ENCODE measurements at regions not wholly inside any gene's neighbourhood (a gene's known extent, or its start where the extent isn't known, plus 50 kb on each side); places are given as distances from the start of the nearest gene placed in this dataset.

DNA sequence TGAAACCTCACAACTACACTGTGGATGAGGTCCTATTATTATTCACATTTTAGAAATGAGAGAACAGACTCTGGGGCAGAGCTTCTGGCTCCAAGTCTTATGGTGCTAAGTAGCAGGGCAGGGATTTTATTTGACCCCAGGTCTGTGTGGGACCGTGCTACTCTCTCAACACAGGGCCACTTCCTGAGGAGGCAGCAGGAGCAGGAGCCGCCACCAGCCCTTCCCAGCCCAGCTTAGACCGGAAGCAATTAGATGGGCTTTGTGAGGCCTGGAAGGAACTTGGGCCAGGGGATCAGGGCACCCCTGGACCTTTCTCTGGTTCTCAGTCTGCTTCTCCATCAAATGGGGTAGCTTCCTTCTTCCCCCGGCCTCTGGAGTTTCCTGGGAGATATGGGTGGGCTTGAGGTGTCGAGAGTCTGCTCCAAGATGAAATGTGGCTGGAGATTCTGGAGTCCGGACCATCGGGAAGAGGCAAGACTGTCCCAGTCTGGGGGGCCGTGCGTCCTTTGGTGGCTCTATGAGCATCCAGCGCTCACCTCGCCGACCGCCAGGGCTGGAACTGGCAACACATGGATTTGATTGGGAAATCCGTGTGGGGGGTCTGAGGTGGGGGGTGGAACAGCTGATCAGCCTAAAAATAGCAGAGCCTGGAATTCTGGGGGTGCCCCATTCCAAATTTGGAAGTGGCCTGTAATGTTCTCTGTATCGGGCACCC lies 136.8 kb downstream of the FOXD2 start (continued):
- TF ChIP-seq, protein P1, sequence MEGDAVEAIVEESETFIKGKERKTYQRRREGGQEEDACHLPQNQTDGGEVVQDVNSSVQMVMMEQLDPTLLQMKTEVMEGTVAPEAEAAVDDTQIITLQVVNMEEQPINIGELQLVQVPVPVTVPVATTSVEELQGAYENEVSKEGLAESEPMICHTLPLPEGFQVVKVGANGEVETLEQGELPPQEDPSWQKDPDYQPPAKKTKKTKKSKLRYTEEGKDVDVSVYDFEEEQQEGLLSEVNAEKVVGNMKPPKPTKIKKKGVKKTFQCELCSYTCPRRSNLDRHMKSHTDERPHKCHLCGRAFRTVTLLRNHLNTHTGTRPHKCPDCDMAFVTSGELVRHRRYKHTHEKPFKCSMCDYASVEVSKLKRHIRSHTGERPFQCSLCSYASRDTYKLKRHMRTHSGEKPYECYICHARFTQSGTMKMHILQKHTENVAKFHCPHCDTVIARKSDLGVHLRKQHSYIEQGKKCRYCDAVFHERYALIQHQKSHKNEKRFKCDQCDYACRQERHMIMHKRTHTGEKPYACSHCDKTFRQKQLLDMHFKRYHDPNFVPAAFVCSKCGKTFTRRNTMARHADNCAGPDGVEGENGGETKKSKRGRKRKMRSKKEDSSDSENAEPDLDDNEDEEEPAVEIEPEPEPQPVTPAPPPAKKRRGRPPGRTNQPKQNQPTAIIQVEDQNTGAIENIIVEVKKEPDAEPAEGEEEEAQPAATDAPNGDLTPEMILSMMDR (conservative IDR thresholded peaks at IDR 0.05; ENCODE audit: low read depth in 2 of 2) = no peak

DNA sequence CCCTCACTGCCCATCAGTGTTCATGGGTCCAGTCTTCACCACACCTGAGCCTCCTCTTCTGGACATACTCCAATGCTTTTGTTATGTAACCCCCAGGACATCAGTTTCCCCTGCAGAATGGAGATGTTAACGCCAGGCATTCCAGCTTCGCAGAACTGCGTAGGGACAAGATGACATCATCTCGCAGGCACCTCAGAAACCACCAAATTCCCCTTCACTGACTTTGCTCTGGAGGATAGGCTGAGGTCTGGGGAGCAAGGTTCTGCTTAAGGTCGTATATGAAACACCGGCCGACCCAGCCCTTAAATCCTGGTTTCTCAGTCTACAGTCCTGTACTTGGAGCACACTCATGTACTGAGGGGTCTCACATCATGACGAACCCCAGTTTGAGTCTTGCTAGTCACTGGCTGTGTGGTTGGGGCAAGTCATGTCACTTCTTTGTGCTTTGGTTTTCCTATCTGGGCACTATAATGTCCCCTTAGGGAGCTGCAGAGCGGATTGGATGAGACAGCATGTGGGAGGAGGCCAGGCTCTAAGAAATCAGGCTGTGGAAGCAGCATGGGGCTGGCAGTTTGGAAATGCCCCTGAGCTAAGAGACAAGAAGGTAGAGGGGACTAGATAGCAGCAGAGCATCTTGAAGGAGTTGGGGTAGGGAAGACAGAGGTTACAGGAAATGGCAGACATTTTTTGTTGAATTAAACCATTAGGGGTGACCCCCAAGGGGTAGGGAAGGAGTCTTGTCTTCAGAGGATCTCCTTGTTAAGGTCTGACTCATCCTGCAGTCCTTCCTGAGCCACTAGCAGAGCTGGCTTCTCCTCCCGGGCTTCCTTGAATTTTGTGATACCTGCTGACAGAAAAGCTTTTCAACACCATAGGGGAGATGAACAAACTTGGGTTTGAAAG lies 138.3 kb downstream of the FOXD2 start:
- peaks cover 31% of the 10 kb centered on the region for H3K4me1 Mint-ChIP-seq
- ATAC-seq (no peak), DNase-seq (ENCODE audit: low spot score) (no peak)
- no peaks in the 10 kb centered on the region for H3F3A ChIP-seq (replicated peaks; ENCODE audit: low read depth)
- H3K27ac Mint-ChIP-seq = no peak overlapping the region
- no peak overlapping the region for H3K27ac ChIP-seq (ENCODE audit: low read depth)
- H3K27me3 ChIP-seq (ENCODE audit: insufficient read depth) = no peaks in the 10 kb centered on the region
- H3K4me2 ChIP-seq = no peak overlapping the region
- H4K20me1 ChIP-seq (replicated peaks; ENCODE audit: insufficient read depth) = no peaks in the 10 kb centered on the region
- H3K9me3 Mint-ChIP-seq = no peaks in the 10 kb centered on the region; the same call in 2 of the 3 replicates
- no peak overlapping the region for H3K4me3 ChIP-seq
- no peak overlapping the region for H3K4me3 Mint-ChIP-seq
- H3K36me3 ChIP-seq (ENCODE audit: insufficient read depth) = no peaks in the 10 kb centered on the region
- H3K4me1 ChIP-seq (ENCODE audit: insufficient read depth) = peaks cover 9% of the 10 kb centered on the region; the same call in 1 of the 2 replicates
- peaks cover 18% of the 10 kb centered on the region for H3K27me3 Mint-ChIP-seq (ENCODE audit: insufficient read depth, low read depth, poor library complexity)
- no peaks in the 10 kb centered on the region for H3K36me3 Mint-ChIP-seq (ENCODE audit: low read depth)
- no peak overlapping the region for H2AFZ ChIP-seq
- no peaks in the 10 kb centered on the region for H3K79me2 ChIP-seq (replicated peaks; ENCODE audit: insufficient read depth)
- no peaks in the 10 kb centered on the region for H3K9me2 ChIP-seq (ENCODE audit: insufficient read depth)
- TF ChIP-seq, protein P2, sequence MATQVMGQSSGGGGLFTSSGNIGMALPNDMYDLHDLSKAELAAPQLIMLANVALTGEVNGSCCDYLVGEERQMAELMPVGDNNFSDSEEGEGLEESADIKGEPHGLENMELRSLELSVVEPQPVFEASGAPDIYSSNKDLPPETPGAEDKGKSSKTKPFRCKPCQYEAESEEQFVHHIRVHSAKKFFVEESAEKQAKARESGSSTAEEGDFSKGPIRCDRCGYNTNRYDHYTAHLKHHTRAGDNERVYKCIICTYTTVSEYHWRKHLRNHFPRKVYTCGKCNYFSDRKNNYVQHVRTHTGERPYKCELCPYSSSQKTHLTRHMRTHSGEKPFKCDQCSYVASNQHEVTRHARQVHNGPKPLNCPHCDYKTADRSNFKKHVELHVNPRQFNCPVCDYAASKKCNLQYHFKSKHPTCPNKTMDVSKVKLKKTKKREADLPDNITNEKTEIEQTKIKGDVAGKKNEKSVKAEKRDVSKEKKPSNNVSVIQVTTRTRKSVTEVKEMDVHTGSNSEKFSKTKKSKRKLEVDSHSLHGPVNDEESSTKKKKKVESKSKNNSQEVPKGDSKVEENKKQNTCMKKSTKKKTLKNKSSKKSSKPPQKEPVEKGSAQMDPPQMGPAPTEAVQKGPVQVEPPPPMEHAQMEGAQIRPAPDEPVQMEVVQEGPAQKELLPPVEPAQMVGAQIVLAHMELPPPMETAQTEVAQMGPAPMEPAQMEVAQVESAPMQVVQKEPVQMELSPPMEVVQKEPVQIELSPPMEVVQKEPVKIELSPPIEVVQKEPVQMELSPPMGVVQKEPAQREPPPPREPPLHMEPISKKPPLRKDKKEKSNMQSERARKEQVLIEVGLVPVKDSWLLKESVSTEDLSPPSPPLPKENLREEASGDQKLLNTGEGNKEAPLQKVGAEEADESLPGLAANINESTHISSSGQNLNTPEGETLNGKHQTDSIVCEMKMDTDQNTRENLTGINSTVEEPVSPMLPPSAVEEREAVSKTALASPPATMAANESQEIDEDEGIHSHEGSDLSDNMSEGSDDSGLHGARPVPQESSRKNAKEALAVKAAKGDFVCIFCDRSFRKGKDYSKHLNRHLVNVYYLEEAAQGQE (IDR thresholded peaks at IDR 0.05; ENCODE audit: unreplicated experiment) = no peak
- TF ChIP-seq, protein P1 (conservative IDR thresholded peaks at IDR 0.05; ENCODE audit: low read depth in 2 of 2) = no peak
- TF ChIP-seq EZH2phosphoT487 (IDR thresholded peaks at IDR 0.05; ENCODE audit: unreplicated experiment) (no peak), JUNB (IDR thresholded peaks at IDR 0.05; ENCODE audit: unreplicated experiment) (no peak), EZH2 (IDR thresholded peaks at IDR 0.05; ENCODE audit: low read depth, unreplicated experiment) (no peak), STAT1 (IDR thresholded peaks at IDR 0.05; ENCODE audit: unreplicated experiment) (no peak), NANOG (IDR thresholded peaks at IDR 0.05; ENCODE audit: borderline replicate concordance) (no peak), CREB1 (CRISPR knock-in tag; IDR thresholded peaks at IDR 0.05; ENCODE audit: low read depth) (no peak), ZNF331 (CRISPR knock-in tag; IDR thresholded peaks at IDR 0.05; ENCODE audit: low read depth) (no peak)
